Stomach smooth muscle (tissue), 2 donors: ENCODE measurements at regions not wholly inside any gene's neighbourhood (a gene's known extent, or its start where the extent isn't known, plus 50 kb on each side); places are given as distances from the start of the nearest gene placed in this dataset.
"Not testable (repeated sequence)": the region's sequence is repeated elsewhere in the genome, so short reads cannot be mapped to it uniquely, and the experiment has no call there.

ENCODE experiments used
- H3K27ac ChIP-seq: one replicate; pipeline ENCODE4 v1.7.0; 2013; ENCODE audit warnings: mild to moderate bottlenecking, low read length, inconsistent platforms
- H3K27me3 ChIP-seq, 2 donors: one replicate each; pipeline ENCODE4 v1.7.0; 2013; ENCODE audit warnings: low read length in 2 of 2; ENCODE audit not compliant: insufficient read depth in 2 of 2, control insufficient read depth in 1 of 2
- H3K36me3 ChIP-seq, 2 donors: one replicate each; pipeline ENCODE4 v1.7.0; 2013; ENCODE audit warnings: low read length in 2 of 2; ENCODE audit not compliant: control insufficient read depth in 2 of 2, insufficient read depth in 2 of 2
- H3K4me1 ChIP-seq: one replicate; pipeline ENCODE4 v1.7.0; 2013; ENCODE audit warnings: low read length; ENCODE audit not compliant: control insufficient read depth, insufficient read depth
- H3K4me3 ChIP-seq, 2 donors: one replicate each; pipeline ENCODE4 v1.7.0; 2013; ENCODE audit warnings: low read length in 2 of 2
- H3K9ac ChIP-seq, 2 donors: one replicate each; pipeline ENCODE4 v1.7.0; 2013; ENCODE audit warnings: low read length in 2 of 2, mild to moderate bottlenecking in 1 of 2
- H3K9me3 ChIP-seq, 2 donors: one replicate each; pipeline ENCODE4 v1.7.0; 2013; ENCODE audit warnings: low read length in 2 of 2; ENCODE audit not compliant: control insufficient read depth in 2 of 2
- donor health status: healthy.
- donor health status: Pancreatic carcinoma.

DNA sequence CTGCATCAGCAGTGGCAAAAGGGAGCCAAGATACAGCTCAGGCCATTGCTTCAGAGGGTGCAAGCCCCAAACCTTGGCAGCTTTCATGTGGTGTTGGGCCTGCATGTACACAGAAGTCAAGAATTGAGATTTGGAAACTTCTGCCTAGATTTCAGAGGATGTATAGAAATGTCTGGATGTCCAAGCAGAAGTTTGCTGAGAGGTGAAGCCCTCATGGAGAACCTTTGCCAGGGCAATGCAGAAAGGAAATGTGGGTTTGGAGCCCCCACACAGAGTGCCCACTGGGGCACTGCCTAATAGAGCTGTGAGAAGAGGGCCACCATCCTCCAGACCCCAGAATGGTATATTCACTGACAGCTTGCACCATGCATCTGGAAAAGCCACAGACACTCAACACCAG lies 51.3 kb upstream of the DCLK2 start:
- H3K9ac ChIP-seq, H3K27me3 ChIP-seq, H3K36me3 ChIP-seq, H3K27ac ChIP-seq, H3K9me3 ChIP-seq, H3K4me1 ChIP-seq, H3K4me3 ChIP-seq: not testable (repeated sequence)
